Omental fat pad (tissue), 3 donors: ENCODE measurements at regions not wholly inside any gene's neighbourhood (a gene's known extent, or its start where the extent isn't known, plus 50 kb on each side); places are given as distances from the start of the nearest gene placed in this dataset.

Experiments
- ATAC-seq: fragments of 150-250 bp; one replicate; pipeline ENCODE4 v1.9.1; 2016; ENCODE audit warnings: mild to moderate bottlenecking, moderate library complexity; ENCODE audit not compliant: low FRiP score
- DNase-seq: peaks from one replicate; pipeline ENCODE4 v3.0.0-alpha.2; 2019; ENCODE audit warnings: low spot score
- TF ChIP-seq, protein P1 (sequence below), 3 donors: fragments of 450-650 bp; IDR thresholded peaks; one replicate each; pipeline ENCODE4 v1.5.1; 2016 to 2017; ENCODE audit warnings: antibody characterized with exemption in 3 of 3, mild to moderate bottlenecking in 3 of 3, moderate library complexity in 2 of 3

DNA sequence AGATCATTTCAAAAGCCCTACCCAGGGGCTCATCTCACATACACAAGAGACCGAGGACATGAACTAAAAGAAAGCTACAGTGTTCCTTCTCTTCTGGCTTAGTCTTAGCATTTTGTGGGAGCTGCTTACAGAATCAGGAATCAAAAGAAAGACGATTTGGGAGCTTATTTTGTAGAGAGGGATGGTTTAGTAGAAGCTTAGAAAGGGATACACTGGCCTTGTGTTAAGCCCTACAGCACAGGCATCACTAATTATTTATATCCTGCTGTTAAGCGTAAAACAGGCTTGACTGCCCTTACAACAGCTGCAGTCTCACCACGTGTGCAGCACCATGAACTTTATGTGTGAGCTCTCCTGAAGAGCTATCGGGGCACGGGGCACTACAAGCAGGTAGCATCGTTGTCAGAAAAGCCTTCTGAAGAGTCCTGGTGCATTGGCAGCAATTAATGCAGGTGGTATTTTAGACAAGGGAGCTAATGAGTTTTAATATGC is 798.3 kb downstream of the NXPH1 start:
- TF ChIP-seq, protein P1, sequence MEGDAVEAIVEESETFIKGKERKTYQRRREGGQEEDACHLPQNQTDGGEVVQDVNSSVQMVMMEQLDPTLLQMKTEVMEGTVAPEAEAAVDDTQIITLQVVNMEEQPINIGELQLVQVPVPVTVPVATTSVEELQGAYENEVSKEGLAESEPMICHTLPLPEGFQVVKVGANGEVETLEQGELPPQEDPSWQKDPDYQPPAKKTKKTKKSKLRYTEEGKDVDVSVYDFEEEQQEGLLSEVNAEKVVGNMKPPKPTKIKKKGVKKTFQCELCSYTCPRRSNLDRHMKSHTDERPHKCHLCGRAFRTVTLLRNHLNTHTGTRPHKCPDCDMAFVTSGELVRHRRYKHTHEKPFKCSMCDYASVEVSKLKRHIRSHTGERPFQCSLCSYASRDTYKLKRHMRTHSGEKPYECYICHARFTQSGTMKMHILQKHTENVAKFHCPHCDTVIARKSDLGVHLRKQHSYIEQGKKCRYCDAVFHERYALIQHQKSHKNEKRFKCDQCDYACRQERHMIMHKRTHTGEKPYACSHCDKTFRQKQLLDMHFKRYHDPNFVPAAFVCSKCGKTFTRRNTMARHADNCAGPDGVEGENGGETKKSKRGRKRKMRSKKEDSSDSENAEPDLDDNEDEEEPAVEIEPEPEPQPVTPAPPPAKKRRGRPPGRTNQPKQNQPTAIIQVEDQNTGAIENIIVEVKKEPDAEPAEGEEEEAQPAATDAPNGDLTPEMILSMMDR (IDR thresholded peaks at IDR 0.05), result no peak
- no peak for ATAC-seq
- DNase-seq, result no peak

GRCh38 chr7:9240001-9240400 is 806.6 kb downstream of the NXPH1 start:
- no peak for DNase-seq
- TF ChIP-seq, protein P1 (IDR thresholded peaks at IDR 0.05), result no peak
- no peak for ATAC-seq

DNA sequence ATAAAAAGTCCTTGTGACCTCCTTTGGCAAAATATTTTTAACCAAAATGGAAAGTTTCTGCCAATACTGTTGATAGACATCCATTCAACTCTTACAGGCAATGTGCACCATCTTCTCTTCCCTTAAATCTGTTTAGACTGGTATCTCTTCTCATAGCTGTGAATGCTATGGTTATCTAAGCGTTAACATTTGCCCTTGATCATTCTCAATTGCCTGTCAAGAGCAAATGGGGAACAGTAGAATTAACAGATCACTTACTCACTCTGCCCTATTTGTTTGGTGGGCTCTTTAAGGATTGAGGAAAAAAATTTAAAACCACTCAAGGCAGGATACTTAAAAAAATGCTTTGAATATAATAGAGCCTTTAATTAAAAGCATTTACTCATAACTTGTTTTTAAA is 808.4 kb downstream of the NXPH1 start:
- TF ChIP-seq, protein P1 (IDR thresholded peaks at IDR 0.05), result no peak
- ATAC-seq (no peak), DNase-seq (no peak)

DNA sequence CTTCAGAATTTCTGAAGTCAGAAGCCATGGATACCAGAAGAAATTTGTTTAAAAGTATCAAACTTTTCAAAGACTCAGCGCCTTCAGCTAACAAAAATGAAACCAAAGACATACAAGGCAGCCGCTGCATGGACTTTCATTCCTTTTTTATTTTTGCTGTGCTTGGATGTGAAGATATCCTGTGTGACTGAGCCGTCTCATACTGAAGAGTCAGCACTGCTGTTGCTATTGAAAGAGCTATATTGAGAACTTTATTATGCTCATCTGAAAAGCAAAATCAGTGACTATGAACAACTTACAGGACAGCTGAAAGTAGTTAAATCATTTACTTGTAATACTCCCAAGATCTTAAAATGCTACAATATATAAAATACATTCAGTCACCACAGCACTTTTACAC is 809.2 kb downstream of the NXPH1 start:
- no peak for ATAC-seq
- TF ChIP-seq, protein P1 (IDR thresholded peaks at IDR 0.05), result no peak
- no peak for DNase-seq

DNA sequence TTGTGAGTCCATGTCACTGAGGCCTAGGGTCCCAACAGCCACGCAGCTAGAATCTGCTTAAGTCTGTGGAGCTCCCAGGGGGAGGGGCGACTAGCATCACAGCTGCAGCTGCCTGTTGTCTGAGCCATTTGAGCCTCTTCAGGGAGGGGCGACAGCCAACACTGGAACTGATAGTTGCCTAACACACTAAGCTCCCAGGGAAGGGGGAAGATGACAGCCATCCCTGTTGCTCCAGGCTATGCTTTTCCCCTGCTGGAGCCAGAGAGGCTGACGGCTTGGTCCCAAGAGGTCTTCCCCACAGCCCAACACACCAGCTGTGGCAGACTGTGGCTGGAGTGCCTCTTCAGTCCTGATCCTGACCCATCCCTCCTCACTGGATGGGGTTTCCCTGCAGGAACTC is 817.5 kb downstream of the NXPH1 start:
- DNase-seq, result no peak
- TF ChIP-seq, protein P1 (IDR thresholded peaks at IDR 0.05), result no peak
- no peak for ATAC-seq

DNA sequence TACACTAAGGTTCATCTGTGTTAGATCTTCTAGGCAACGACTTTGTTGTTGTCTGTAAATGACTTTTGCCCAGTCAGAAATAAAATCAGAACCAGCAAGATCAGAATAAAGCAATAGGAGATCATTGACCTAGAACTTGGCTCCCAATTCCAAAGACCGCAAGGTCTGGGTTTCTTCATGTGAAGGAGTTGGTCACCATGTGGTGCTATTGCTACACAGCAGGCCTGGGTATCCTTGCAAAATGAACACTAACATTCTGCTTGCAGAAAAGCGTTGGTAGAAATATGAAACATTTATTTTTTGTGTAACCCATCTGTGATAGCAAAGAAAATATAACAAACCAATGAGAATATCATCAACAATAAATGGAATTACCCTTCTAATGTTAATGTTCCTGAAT is 831.0 kb downstream of the NXPH1 start:
- ATAC-seq (no peak), DNase-seq (no peak)
- TF ChIP-seq, protein P1 (IDR thresholded peaks at IDR 0.05), result no peak

DNA sequence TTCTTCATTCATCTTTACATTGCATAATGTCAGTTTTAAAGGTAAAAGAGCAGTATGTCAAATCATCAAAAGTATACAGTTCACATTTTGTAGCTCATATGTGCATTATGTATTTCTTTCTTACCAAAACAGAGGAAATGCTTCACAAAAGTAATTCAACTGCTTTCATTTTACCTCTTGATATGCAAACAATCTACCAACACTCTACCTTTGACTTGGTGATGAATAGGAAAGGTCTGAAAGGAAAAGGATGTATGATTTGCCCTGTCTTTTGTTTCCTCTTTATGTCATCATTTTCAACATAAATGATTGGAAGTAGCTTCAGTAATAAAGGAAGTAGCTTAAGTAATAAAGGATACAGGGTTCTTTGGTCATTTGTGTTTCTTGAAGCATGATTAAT is 846.7 kb downstream of the NXPH1 start:
- ATAC-seq (no peak), DNase-seq (no peak)
- TF ChIP-seq, protein P1 (IDR thresholded peaks at IDR 0.05), result no peak
